Lower leg skin (tissue), 4 donors: ENCODE measurements at regions not wholly inside any gene's neighbourhood (a gene's known extent, or its start where the extent isn't known, plus 50 kb on each side); places are given as distances from the start of the nearest gene placed in this dataset.

ENCODE experiments used
- DNase-seq, 2 donors: peaks; one replicate each; pipeline ENCODE4 v3.0.0-alpha.2; 2019; ENCODE audit warnings: low spot score in 2 of 2
- H3K4me3 ChIP-seq: fragments of 200-600 bp; sonication (generic); 2 replicates; pipeline ENCODE4 v1.5.1; 2017; ENCODE audit warnings: mild to moderate bottlenecking, low read depth; ENCODE audit not compliant: poor library complexity, severe bottlenecking
- POLR2A ChIP-seq, 2 donors: fragments of 450-650 bp; IDR thresholded peaks; one replicate each; pipeline ENCODE4 v1.6.1; 2016 to 2017; ENCODE audit warnings: antibody characterized with exemption in 2 of 2, mild to moderate bottlenecking in 1 of 2, moderate library complexity in 1 of 2
- WGBS, 2 donors: methylation state at CpG; one replicate each; pipeline ENCODE4 v1.1.5; 2018; 5-methylcytosine and 5-hydroxymethylcytosine counted together
- intact Hi-C: fragments of 100-400 bp; cut with DNase I; formaldehyde crosslinking; loops from one replicate; pipeline ENCODE4 v1.15.0; 2023; ENCODE audit warnings: low total_unique reads
- TF ChIP-seq, protein P1 (sequence below), 3 donors: fragments of 450-650 bp; IDR thresholded peaks; one replicate each; pipeline ENCODE4 v1.5.1; 2016; ENCODE audit warnings: antibody characterized with exemption in 3 of 3, mild to moderate bottlenecking in 3 of 3, moderate library complexity in 2 of 3

DNA sequence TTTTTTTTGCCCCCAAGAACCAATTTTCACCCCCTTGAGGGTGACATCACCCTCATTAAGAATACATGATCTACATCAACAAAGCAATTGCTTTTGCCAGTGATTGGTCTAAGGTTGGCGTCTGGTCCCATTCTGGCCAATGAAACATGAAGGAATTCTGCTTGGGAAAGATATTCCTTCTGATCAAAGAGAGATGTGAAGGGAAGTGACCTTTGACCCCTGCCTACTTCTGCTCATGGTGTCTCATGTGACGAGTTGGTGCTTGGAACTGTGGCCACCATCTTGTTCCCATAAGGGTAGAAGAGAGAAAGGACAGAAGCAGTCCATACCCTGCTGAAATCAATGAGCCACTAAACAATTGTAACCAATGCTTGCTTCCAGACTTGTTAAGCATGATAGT lies 85.1 kb downstream of the LBH start:
- no peak for DNase-seq
- no peak for TF ChIP-seq POLR2A (IDR thresholded peaks at IDR 0.05)
- TF ChIP-seq, protein P1, sequence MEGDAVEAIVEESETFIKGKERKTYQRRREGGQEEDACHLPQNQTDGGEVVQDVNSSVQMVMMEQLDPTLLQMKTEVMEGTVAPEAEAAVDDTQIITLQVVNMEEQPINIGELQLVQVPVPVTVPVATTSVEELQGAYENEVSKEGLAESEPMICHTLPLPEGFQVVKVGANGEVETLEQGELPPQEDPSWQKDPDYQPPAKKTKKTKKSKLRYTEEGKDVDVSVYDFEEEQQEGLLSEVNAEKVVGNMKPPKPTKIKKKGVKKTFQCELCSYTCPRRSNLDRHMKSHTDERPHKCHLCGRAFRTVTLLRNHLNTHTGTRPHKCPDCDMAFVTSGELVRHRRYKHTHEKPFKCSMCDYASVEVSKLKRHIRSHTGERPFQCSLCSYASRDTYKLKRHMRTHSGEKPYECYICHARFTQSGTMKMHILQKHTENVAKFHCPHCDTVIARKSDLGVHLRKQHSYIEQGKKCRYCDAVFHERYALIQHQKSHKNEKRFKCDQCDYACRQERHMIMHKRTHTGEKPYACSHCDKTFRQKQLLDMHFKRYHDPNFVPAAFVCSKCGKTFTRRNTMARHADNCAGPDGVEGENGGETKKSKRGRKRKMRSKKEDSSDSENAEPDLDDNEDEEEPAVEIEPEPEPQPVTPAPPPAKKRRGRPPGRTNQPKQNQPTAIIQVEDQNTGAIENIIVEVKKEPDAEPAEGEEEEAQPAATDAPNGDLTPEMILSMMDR (IDR thresholded peaks at IDR 0.05), result no peak
- H3K4me3 ChIP-seq, result no peak overlapping the region
- intact Hi-C loops, result no loop called here
- 94 to 97% methylated on average over 2 of the region's 2 CpGs for whole genome bisulfite sequencing, 2 donors

- 80 to 82% methylated on average over 8 of the region's 8 CpGs for WGBS, 2 donors
- no peak overlapping the region for H3K4me3 ChIP-seq
- intact Hi-C loops, result no loop called here
- no peak for DNase-seq
- no peak for TF ChIP-seq POLR2A (IDR thresholded peaks at IDR 0.05)
- TF ChIP-seq, protein P1 (IDR thresholded peaks at IDR 0.05), result no peak
Observed at GRCh38 chr2:30318987-30319782, 87.9 kb downstream of the LBH start.

GRCh38 chr2:30321466-30321865 lies 90.1 kb downstream of the LBH start:
- intact Hi-C loops, result no loop called here
- DNase-seq, result no peak
- TF ChIP-seq, protein P1 (IDR thresholded peaks at IDR 0.05), result no peak
- no peak for TF ChIP-seq POLR2A (IDR thresholded peaks at IDR 0.05)
- WGBS, 2 donors, result 73 to 81% methylated on average over 3 of the region's 3 CpGs
- H3K4me3 ChIP-seq, result no peak overlapping the region

DNA sequence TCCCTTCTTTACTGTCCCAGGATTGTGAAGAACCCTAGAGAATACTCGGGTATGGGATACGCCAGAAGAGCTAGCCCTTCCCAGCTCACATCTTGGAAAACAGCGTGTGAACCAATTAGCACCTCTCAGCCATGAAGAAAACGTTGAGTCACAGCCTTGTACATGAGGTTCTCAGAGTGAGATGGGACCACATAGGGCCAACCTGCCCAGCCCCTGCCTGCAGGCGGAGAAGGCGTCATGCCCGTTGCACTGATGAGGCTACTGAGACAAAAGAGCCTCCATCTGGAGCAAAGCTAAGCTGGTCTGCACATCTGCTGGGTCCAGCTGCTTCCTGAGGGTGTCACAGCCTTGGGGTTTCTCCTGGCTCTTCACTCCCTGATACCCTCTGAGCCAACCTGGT lies 92.2 kb downstream of the LBH start:
- DNase-seq, result no peak
- intact Hi-C loops, result no loop called here
- WGBS, 2 donors, result 77 to 79% methylated on average over 6 to 7 of the region's 7 CpGs
- TF ChIP-seq POLR2A (IDR thresholded peaks at IDR 0.05), result no peak
- TF ChIP-seq, protein P1 (IDR thresholded peaks at IDR 0.05), result no peak
- H3K4me3 ChIP-seq, result no peak overlapping the region

GRCh38 chr2:30324245-30324908 lies 93.0 kb downstream of the LBH start:
- 86 to 94% methylated on average over 4 of the region's 4 CpGs for WGBS, 2 donors
- no peak for DNase-seq
- TF ChIP-seq POLR2A (IDR thresholded peaks at IDR 0.05), result no peak
- TF ChIP-seq, protein P1 (IDR thresholded peaks at IDR 0.05), result no peak
- intact Hi-C loops, result no loop called here
- no peak overlapping the region for H3K4me3 ChIP-seq
